Loucy (cell line): ENCODE measurements at regions not wholly inside any gene's neighbourhood (a gene's known extent, or its start where the extent isn't known, plus 50 kb on each side); places are given as distances from the start of the nearest gene placed in this dataset.

Source experiments
- EZH2phosphoT487 ChIP-seq: fragments of 200-600 bp; IDR thresholded peaks from 2 replicates; pipeline ENCODE4 v1.6.1; 2018; ENCODE audit warnings: antibody characterized with exemption, mild to moderate bottlenecking, moderate library complexity, borderline replicate concordance
- TF ChIP-seq, protein P1 (sequence below): fragments of 200-600 bp; sonication (generic); conservative IDR thresholded peaks from 2 replicates; pipeline ENCODE4 v1.5.1; 2014; ENCODE audit warnings: mild to moderate bottlenecking, antibody characterized with exemption, low read length

GRCh38 chr16:82440336-82440735 is 186.4 kb upstream of the CDH13 start:
- TF ChIP-seq, protein P1, sequence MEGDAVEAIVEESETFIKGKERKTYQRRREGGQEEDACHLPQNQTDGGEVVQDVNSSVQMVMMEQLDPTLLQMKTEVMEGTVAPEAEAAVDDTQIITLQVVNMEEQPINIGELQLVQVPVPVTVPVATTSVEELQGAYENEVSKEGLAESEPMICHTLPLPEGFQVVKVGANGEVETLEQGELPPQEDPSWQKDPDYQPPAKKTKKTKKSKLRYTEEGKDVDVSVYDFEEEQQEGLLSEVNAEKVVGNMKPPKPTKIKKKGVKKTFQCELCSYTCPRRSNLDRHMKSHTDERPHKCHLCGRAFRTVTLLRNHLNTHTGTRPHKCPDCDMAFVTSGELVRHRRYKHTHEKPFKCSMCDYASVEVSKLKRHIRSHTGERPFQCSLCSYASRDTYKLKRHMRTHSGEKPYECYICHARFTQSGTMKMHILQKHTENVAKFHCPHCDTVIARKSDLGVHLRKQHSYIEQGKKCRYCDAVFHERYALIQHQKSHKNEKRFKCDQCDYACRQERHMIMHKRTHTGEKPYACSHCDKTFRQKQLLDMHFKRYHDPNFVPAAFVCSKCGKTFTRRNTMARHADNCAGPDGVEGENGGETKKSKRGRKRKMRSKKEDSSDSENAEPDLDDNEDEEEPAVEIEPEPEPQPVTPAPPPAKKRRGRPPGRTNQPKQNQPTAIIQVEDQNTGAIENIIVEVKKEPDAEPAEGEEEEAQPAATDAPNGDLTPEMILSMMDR = no peak
- no peak for TF ChIP-seq EZH2phosphoT487
